HepG2 (cell line): ENCODE measurements at regions not wholly inside any gene's neighbourhood (a gene's known extent, or its start where the extent isn't known, plus 50 kb on each side); places are given as distances from the start of the nearest gene placed in this dataset.

ENCODE experiments used
- HCFC1 ChIP-seq: fragments of 150-350 bp; IDR thresholded peaks from 2 replicates; pipeline ENCODE4 v1.6.1; 2014; ENCODE audit warnings: low read depth, low read length
- NFE2L2 ChIP-seq: fragments of 150-350 bp; IDR thresholded peaks from 2 replicates; pipeline ENCODE4 v1.6.1; 2014; ENCODE audit warnings: low read length
- YY1 ChIP-seq: IDR thresholded peaks from 2 replicates; pipeline ENCODE4 v1.6.1; 2011; ENCODE audit warnings: low read length, low read depth, moderate library complexity, mild to moderate bottlenecking; ENCODE audit not compliant: insufficient read depth, insufficient replicate concordance
- ZFP82 ChIP-seq: sonication (generic); formaldehyde crosslinking; IDR thresholded peaks from 2 replicates; pipeline ENCODE4 v1.5.1; 2020; ENCODE audit warnings: mild to moderate bottlenecking, missing genetic modification reagents, borderline replicate concordance
- ZNF138 ChIP-seq: sonication (generic); formaldehyde crosslinking; IDR thresholded peaks from 2 replicates; pipeline ENCODE4 v1.5.0; 2020; ENCODE audit warnings: mild to moderate bottlenecking, low read depth, missing genetic modification reagents
- ZNF572 ChIP-seq: sonication (generic); formaldehyde crosslinking; IDR thresholded peaks from 2 replicates; pipeline ENCODE4 v1.5.1; 2020; ENCODE audit warnings: mild to moderate bottlenecking, missing genetic modification reagents

DNA sequence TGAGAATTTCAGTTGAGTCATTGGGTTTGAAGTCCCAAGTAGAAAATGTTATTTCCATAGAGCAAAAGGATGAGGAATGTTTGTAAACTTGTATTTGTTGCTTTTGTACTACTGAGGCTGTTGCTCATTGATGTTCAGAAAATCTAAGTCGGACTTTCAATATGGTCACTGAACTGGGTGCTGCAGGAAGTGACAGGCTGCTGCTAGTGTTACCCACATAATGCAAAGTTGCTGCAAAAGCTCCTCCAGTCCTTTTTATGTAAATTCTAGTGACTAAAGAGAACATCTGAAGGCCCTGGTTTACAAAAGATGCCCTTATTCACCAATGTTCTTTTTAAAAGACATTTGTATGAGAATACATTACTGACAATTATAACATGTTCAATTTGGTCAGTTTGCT is 131.1 kb upstream of the FAM98A start:
- TF ChIP-seq NFE2L2 (no peak), ZNF572 (CRISPR knock-in tag) (no peak), YY1 (no peak), ZFP82 (CRISPR knock-in tag) (no peak), HCFC1 (no peak), ZNF138 (CRISPR knock-in tag) (no peak)
